HCT116 (cell line): ENCODE measurements at regions not wholly inside any gene's neighbourhood (a gene's known extent, or its start where the extent isn't known, plus 50 kb on each side); places are given as distances from the start of the nearest gene placed in this dataset.

Experiments used
- CEBPB ChIP-seq: IDR thresholded peaks from 2 replicates; pipeline ENCODE4 v1.6.1; 2012; ENCODE audit warnings: low read depth
- EZH2 ChIP-seq: fragments of 200-600 bp; sonication (generic); IDR thresholded peaks from 2 replicates; pipeline ENCODE4 v1.6.1; 2017; ENCODE audit warnings: antibody characterized with exemption, mixed run types
- EZH2phosphoT487 ChIP-seq: fragments of 200-600 bp; IDR thresholded peaks from 2 replicates; pipeline ENCODE4 v1.6.1; 2018; ENCODE audit warnings: antibody characterized with exemption, borderline replicate concordance
- POLR2A ChIP-seq: IDR thresholded peaks from 2 replicates; pipeline ENCODE4 v1.7.0; 2011; ENCODE audit warnings: borderline replicate concordance; ENCODE audit not compliant: insufficient read depth, insufficient read length; ENCODE audit errors: extremely low read depth
- POLR2AphosphoS5 ChIP-seq: IDR thresholded peaks from 2 replicates; pipeline ENCODE4 v1.6.1; 2011; ENCODE audit warnings: mild to moderate bottlenecking, low read depth, low read length, moderate library complexity
- RAD21 ChIP-seq: IDR thresholded peaks from 2 replicates; pipeline ENCODE4 v1.6.1; 2012; ENCODE audit warnings: low read depth, mild to moderate bottlenecking
- SIN3A ChIP-seq: IDR thresholded peaks from 2 replicates; pipeline ENCODE4 v1.6.1; 2012; ENCODE audit warnings: low read depth
- SP1 ChIP-seq: IDR thresholded peaks from 2 replicates; pipeline ENCODE4 v1.6.1; 2012; ENCODE audit warnings: low read depth
- SRF ChIP-seq: IDR thresholded peaks from 2 replicates; pipeline ENCODE4 v1.6.1; 2012; ENCODE audit warnings: low read depth
- ZNF274 ChIP-seq: fragments of 200-500 bp; sonication (Bioruptor generic); IDR thresholded peaks from 2 replicates; pipeline ENCODE4 v1.6.1; 2014; ENCODE audit warnings: mild to moderate bottlenecking, low read depth, low read length, inconsistent platforms
- TF ChIP-seq, protein P1 (sequence below), 3 experiments: fragments of 200-600 bp in 1 of 3; sonication (generic) in 1 of 3; IDR thresholded peaks in 2 of 3; conservative IDR thresholded peaks in 1 of 3; 2 replicates each; pipeline ENCODE4 v1.5.1; 2012 to 2017; ENCODE audit warnings: low read depth in 2 of 3, low read length in 2 of 3, antibody characterized with exemption in 1 of 3, borderline replicate concordance in 1 of 3, control low read depth in 1 of 3, mild to moderate bottlenecking in 1 of 3, mixed read lengths in 1 of 3, mixed run types in 1 of 3, moderate library complexity in 1 of 3; ENCODE audit not compliant: insufficient read depth in 1 of 3
- TF ChIP-seq, protein P2 (sequence below): IDR thresholded peaks from 2 replicates; pipeline ENCODE4 v1.6.1; 2012

DNA sequence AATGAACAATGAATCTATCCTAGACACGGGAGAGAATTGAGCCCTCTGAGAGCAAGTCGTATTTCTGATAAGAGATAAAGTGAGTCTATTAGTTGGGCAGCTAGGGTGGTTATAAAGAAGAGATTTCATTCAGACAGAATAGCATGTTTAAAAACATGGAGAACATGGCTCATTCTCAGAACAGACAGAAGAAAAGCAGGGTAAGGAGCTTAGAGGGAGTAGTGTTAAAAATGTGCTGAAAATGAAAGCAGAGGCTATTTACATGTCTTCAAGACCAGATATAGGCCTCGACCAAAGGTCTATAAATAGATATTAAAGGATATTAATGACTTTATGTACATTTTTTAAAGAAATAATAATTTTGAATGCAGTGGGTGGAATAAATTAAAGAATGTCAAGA, 149.5 kb downstream of the SLITRK1 start:
- TF ChIP-seq EZH2phosphoT487 (no peak), CEBPB (no peak), EZH2 (no peak), SP1 (no peak), POLR2A (no peak), ZNF274 (no peak), RAD21 (no peak), POLR2AphosphoS5 (no peak), SIN3A (no peak), SRF (no peak)
- TF ChIP-seq, protein P1, sequence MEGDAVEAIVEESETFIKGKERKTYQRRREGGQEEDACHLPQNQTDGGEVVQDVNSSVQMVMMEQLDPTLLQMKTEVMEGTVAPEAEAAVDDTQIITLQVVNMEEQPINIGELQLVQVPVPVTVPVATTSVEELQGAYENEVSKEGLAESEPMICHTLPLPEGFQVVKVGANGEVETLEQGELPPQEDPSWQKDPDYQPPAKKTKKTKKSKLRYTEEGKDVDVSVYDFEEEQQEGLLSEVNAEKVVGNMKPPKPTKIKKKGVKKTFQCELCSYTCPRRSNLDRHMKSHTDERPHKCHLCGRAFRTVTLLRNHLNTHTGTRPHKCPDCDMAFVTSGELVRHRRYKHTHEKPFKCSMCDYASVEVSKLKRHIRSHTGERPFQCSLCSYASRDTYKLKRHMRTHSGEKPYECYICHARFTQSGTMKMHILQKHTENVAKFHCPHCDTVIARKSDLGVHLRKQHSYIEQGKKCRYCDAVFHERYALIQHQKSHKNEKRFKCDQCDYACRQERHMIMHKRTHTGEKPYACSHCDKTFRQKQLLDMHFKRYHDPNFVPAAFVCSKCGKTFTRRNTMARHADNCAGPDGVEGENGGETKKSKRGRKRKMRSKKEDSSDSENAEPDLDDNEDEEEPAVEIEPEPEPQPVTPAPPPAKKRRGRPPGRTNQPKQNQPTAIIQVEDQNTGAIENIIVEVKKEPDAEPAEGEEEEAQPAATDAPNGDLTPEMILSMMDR (IDR thresholded peaks at IDR 0.05 in 2 of 3, conservative IDR thresholded peaks at IDR 0.05 in 1 of 3; ENCODE audit: borderline replicate concordance in 1 of 3, insufficient read depth in 1 of 3, low read depth in 2 of 3, low read length in 2 of 3): no peak
- TF ChIP-seq, protein P2, sequence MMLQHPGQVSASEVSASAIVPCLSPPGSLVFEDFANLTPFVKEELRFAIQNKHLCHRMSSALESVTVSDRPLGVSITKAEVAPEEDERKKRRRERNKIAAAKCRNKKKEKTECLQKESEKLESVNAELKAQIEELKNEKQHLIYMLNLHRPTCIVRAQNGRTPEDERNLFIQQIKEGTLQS: no peak
